GM12864 (cell line): ENCODE measurements at regions not wholly inside any gene's neighbourhood (a gene's known extent, or its start where the extent isn't known, plus 50 kb on each side); places are given as distances from the start of the nearest gene placed in this dataset.

Experiments used
- DNase-seq: peaks from one replicate; pipeline ENCODE4 v3.0.0-alpha.2; 2011; ENCODE audit warnings: low read depth
- H3K4me3 ChIP-seq: 2 replicates; pipeline ENCODE4 v1.5.1; 2011; ENCODE audit warnings: mild to moderate bottlenecking, low read depth, low read length, control low read depth
- TF ChIP-seq, protein P1 (sequence below): IDR thresholded peaks from 2 replicates; pipeline ENCODE4 v1.5.1; 2011; ENCODE audit warnings: low read depth, mild to moderate bottlenecking, moderate library complexity, low read length, control low read depth, inconsistent platforms; ENCODE audit errors: missing control alignments

GRCh38 chr2:8627019-8627691, 54.7 kb upstream of the ID2 start:
- no peak for DNase-seq
- TF ChIP-seq, protein P1, sequence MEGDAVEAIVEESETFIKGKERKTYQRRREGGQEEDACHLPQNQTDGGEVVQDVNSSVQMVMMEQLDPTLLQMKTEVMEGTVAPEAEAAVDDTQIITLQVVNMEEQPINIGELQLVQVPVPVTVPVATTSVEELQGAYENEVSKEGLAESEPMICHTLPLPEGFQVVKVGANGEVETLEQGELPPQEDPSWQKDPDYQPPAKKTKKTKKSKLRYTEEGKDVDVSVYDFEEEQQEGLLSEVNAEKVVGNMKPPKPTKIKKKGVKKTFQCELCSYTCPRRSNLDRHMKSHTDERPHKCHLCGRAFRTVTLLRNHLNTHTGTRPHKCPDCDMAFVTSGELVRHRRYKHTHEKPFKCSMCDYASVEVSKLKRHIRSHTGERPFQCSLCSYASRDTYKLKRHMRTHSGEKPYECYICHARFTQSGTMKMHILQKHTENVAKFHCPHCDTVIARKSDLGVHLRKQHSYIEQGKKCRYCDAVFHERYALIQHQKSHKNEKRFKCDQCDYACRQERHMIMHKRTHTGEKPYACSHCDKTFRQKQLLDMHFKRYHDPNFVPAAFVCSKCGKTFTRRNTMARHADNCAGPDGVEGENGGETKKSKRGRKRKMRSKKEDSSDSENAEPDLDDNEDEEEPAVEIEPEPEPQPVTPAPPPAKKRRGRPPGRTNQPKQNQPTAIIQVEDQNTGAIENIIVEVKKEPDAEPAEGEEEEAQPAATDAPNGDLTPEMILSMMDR = no peak
- no peak overlapping the region for H3K4me3 ChIP-seq

DNA sequence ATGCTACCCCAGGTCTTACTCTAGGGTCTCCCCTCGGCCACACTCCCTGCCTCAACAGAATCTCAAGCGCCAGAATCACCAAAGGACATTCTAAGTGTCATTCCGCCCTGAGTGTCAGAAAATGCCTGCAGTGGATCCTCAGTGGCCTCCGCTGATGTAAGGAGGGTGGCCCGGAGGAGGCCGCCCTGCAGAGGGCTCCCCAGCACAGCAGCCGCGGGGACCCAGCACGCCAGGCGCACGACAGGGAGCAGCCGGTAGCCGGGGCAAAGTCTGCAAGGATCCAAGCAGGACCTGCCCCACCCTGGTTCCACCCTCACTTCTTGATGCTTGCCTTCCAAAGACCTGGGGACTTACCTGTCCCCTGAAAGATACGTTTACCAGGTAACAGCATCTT, 54.2 kb upstream of the ID2 start:
- TF ChIP-seq, protein P1 = no peak
- no peak overlapping the region for H3K4me3 ChIP-seq
- no peak for DNase-seq

GRCh38 chr2:8628179-8628865, 53.5 kb upstream of the ID2 start:
- no peak for DNase-seq
- TF ChIP-seq, protein P1 = peak; percentile 11
- H3K4me3 ChIP-seq = no peak overlapping the region

DNA sequence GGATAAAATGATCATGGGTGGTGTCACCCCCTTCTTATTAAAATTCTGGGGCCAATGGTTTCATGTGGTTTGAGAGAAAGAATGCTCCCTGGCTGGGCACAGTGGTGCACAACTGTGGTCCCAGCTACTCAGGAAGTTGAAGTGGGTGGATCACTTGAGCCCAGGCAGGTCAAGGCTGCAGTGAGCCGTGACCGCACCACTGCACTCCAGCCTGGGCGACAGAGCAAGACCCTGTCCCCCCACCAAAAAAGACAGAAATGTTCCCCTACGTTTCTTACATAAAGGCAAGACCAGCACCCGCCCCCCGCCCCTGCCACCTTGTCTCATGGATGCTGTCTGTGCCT, 53.0 kb upstream of the ID2 start:
- no peak for DNase-seq
- TF ChIP-seq, protein P1 = no peak
- H3K4me3 ChIP-seq = no peak overlapping the region

DNA sequence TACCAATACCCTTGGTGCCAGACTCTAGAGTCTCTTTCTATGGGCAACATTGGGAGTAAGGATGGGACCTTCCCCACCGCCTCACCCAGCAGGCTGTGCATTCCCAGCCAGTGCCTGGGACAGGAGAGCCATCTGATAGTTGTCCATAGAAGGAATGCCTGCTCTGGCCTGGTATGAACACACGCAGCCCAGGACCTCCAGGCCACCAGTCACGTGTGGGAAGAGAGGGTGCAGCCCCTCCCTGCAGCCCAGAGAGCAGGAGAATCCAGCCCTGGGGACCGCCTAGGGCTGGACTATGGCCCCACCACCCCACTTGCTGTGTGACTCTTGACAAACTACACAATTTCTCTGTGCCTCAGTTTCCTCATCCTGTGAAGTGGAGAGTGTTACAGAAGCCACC, 52.5 kb upstream of the ID2 start:
- no peak for DNase-seq
- H3K4me3 ChIP-seq = no peak overlapping the region
- TF ChIP-seq, protein P1 = no peak

DNA sequence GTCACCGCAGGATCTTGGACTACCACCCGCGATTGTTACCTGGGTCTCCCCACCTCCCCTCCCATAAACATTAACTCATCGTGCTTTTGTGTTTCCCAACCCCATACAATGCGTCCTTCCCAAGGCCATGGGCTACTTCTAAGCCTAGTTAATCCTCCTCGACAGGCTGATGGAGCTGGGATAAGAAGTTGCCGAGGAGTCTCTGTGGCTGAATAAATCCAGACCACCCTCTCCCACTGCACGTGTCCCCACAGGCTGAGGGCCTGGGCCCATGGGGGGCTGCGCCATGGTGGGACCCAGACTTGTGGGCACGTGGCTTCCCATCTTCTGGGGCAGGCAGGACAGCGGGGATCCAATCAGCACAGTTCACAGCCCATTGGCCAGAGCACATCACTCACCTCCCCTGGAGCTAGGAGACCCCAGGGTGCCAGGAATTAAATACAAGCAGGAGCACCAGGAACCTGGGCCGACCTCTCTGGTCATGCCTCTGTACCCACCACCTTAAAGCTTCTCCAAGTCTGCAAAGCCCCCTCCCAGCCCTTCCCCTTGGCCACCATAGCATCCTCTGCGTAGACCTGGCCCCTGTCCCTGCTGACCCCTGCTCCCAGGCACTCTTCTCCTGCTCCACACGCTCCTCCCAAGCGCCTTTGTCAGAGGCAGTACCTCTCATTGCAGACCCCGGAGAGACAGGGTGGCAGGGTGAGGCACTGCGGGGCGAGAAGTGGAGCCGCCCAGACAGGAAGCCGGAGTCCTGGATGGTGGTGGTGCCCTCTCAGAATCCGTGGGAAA, 51.0 kb upstream of the ID2 start:
- TF ChIP-seq, protein P1 = no peak
- DNase-seq = no peak
- H3K4me3 ChIP-seq = no peak overlapping the region
